Astrocyte (in vitro differentiated cells and primary cell): ENCODE measurements at regions not wholly inside any gene's neighbourhood (a gene's known extent, or its start where the extent isn't known, plus 50 kb on each side); places are given as distances from the start of the nearest gene placed in this dataset.

Experiments
- DNase-seq: peaks from one replicate; pipeline ENCODE4 v3.0.0-alpha.2; 2010; ENCODE audit warnings: low read depth
- FAIRE-seq: peaks from 2 replicates; lab custom pipeline; 2011; peaks lifted over from hg19 to GRCh38; lab: Jason Lieb, UNC
- H2AFZ ChIP-seq: 2 replicates; pipeline ENCODE4 v1.6.0; 2012; ENCODE audit warnings: low read depth, low read length, inconsistent platforms
- H3K27ac ChIP-seq: 2 replicates; pipeline ENCODE4 v1.5.1; 2011; ENCODE audit warnings: low read depth, low read length, inconsistent platforms
- H3K27me3 ChIP-seq: 2 replicates; pipeline ENCODE4 v1.6.0; 2011; ENCODE audit warnings: low read length, inconsistent platforms; ENCODE audit not compliant: insufficient read depth
- H3K36me3 ChIP-seq: 2 replicates; pipeline ENCODE4 v1.5.1; 2011; ENCODE audit warnings: low read length, inconsistent platforms; ENCODE audit not compliant: insufficient read depth
- H3K4me1 ChIP-seq: 2 replicates; pipeline ENCODE4 v1.5.1; 2011; ENCODE audit warnings: low read length, inconsistent platforms; ENCODE audit not compliant: insufficient read depth
- H3K4me2 ChIP-seq: 2 replicates; pipeline ENCODE4 v1.6.0; 2012; ENCODE audit warnings: low read length, inconsistent platforms
- H3K4me3 ChIP-seq: 2 replicates; pipeline ENCODE4 v1.5.1; 2011; ENCODE audit warnings: low read depth, mild to moderate bottlenecking, low read length, inconsistent platforms; ENCODE audit not compliant: insufficient read depth
- H3K79me2 ChIP-seq: 2 replicates; pipeline ENCODE4 v1.6.0; 2012; ENCODE audit warnings: mild to moderate bottlenecking, low read length, inconsistent platforms; ENCODE audit not compliant: insufficient read depth
- H3K9ac ChIP-seq: 2 replicates; pipeline ENCODE4 v1.6.0; 2012; ENCODE audit warnings: mild to moderate bottlenecking, low read length, inconsistent platforms
- H3K9me3 ChIP-seq: 2 replicates; pipeline ENCODE4 v1.5.1; 2012; ENCODE audit warnings: low read depth, mild to moderate bottlenecking, low read length, inconsistent platforms; ENCODE audit not compliant: insufficient read depth
- H4K20me1 ChIP-seq: 2 replicates; pipeline ENCODE4 v1.6.0; 2012; ENCODE audit warnings: low read length, inconsistent platforms; ENCODE audit not compliant: insufficient read depth
- H3K27ac Mint-ChIP-seq: one replicate; pipeline ENCODE4 v1.8.0; 2021; ENCODE audit warnings: mild to moderate bottlenecking, mixed read lengths; ENCODE audit not compliant: unreplicated experiment
- H3K27me3 Mint-ChIP-seq: one replicate; pipeline ENCODE4 v1.8.0; 2021; ENCODE audit warnings: low read depth, mixed read lengths; ENCODE audit not compliant: unreplicated experiment
- H3K36me3 Mint-ChIP-seq: one replicate; pipeline ENCODE4 v1.8.0; 2021; ENCODE audit warnings: low read depth, mixed read lengths; ENCODE audit not compliant: unreplicated experiment
- H3K4me1 Mint-ChIP-seq: one replicate; pipeline ENCODE4 v1.8.0; 2021; ENCODE audit warnings: low read depth, mixed read lengths; ENCODE audit not compliant: unreplicated experiment
- H3K4me3 Mint-ChIP-seq: one replicate; pipeline ENCODE4 v1.8.0; 2021; ENCODE audit warnings: mild to moderate bottlenecking, moderate library complexity, mixed read lengths; ENCODE audit not compliant: unreplicated experiment
- H3K9me3 Mint-ChIP-seq: one replicate; pipeline ENCODE4 v1.8.0; 2021; ENCODE audit warnings: mild to moderate bottlenecking, mixed read lengths; ENCODE audit not compliant: unreplicated experiment
- CTCF ChIP-seq: IDR thresholded peaks from 2 replicates; pipeline ENCODE4 v1.5.1; 2011; ENCODE audit warnings: low read depth, mild to moderate bottlenecking, inconsistent platforms, low read length, moderate library complexity; ENCODE audit not compliant: insufficient read depth
- EZH2 ChIP-seq: IDR thresholded peaks from 2 replicates; pipeline ENCODE4 v1.6.1; 2012; ENCODE audit warnings: mild to moderate bottlenecking, low read length, inconsistent platforms; ENCODE audit not compliant: insufficient read depth

GRCh38 chr14:39673270-39673711 lies 241.1 kb upstream of the FBXO33 start:
- H3K4me2 ChIP-seq = peak overlapping the region; percentile 66
- Mint-ChIP-seq H3K27ac (no peak overlapping the region), H3K9me3 (no peaks in the 10 kb centered on the region)

GRCh38 chr14:39668449-39668848 lies 236.2 kb upstream of the FBXO33 start:
- Mint-ChIP-seq H3K9me3 (no peaks in the 10 kb centered on the region), H3K27ac (no peak overlapping the region), H3K4me1 (peaks cover 10% of the 10 kb centered on the region), H3K36me3 (no peaks in the 10 kb centered on the region), H3K27me3 (no peaks in the 10 kb centered on the region), H3K4me3 (no peak overlapping the region)
- no peak overlapping the region for H3K9ac ChIP-seq
- DNase-seq (no peak), FAIRE-seq (no peak)
- H3K79me2 ChIP-seq = no peaks in the 10 kb centered on the region
- TF ChIP-seq EZH2 = no peak
- H3K4me1 ChIP-seq = peaks cover 15% of the 10 kb centered on the region
- H3K9me3 ChIP-seq = no peaks in the 10 kb centered on the region
- H3K36me3 ChIP-seq = no peaks in the 10 kb centered on the region
- no peak overlapping the region for H3K4me3 ChIP-seq
- H3K4me2 ChIP-seq = no peak overlapping the region
- no peaks in the 10 kb centered on the region for H4K20me1 ChIP-seq
- H2AFZ ChIP-seq = no peak overlapping the region
- no peak overlapping the region for H3K27ac ChIP-seq
- no peaks in the 10 kb centered on the region for H3K27me3 ChIP-seq

More at GRCh38 chr14:39673270-39673711, 241.1 kb upstream of the FBXO33 start:
- Histone ChIP-seq H3K27ac (peak overlapping the region; percentile 5), H3K79me2 (no peaks in the 10 kb centered on the region), H3K4me1 (peaks cover 18% of the 10 kb centered on the region), H2AFZ (no peak overlapping the region), H3K4me3 (no peak overlapping the region), H3K36me3 (no peaks in the 10 kb centered on the region), H4K20me1 (no peaks in the 10 kb centered on the region), H3K9me3 (no peaks in the 10 kb centered on the region), H3K9ac (no peak overlapping the region), H3K27me3 (no peaks in the 10 kb centered on the region)
- no peak overlapping the region for H3K4me3 Mint-ChIP-seq
- TF ChIP-seq EZH2 (no peak), CTCF (no peak)
- no peaks in the 10 kb centered on the region for H3K36me3 Mint-ChIP-seq
- H3K27me3 Mint-ChIP-seq = no peaks in the 10 kb centered on the region
- DNase-seq (peak; percentile 68), FAIRE-seq (no peak)
- H3K4me1 Mint-ChIP-seq = peaks cover 9% of the 10 kb centered on the region

DNA sequence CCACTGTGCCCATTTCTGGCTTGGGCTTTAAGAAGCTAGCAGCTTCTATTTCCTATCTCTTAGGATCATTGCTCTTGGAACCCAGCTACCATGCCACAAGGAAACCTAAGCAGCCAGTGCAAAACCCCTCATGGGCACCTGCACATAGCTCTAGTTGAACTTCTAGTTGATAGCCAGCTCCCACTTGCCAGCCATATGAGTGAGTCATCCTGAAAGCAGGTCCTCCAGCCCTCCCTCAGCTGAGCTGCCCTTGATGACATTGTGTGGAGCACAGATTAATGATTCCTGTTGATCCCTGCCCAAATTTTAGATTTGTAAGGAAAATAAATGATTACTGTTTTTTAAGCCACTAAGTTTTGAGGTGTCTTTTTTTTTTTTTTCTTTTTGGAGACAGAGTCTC lies 234.2 kb upstream of the FBXO33 start:
- peak; percentile 23 for DNase-seq
- Histone ChIP-seq H3K4me2 (no peak overlapping the region), H3K4me3 (no peak overlapping the region), H3K27me3 (no peaks in the 10 kb centered on the region), H3K9ac (no peak overlapping the region), H3K9me3 (no peaks in the 10 kb centered on the region), H4K20me1 (no peaks in the 10 kb centered on the region), H3K27ac (no peak overlapping the region), H3K79me2 (no peaks in the 10 kb centered on the region), H3K36me3 (no peaks in the 10 kb centered on the region), H2AFZ (no peak overlapping the region), H3K4me1 (peaks cover 2% of the 10 kb centered on the region)
- Mint-ChIP-seq H3K27me3 (no peaks in the 10 kb centered on the region), H3K9me3 (no peaks in the 10 kb centered on the region), H3K4me3 (no peak overlapping the region), H3K36me3 (no peaks in the 10 kb centered on the region), H3K27ac (no peak overlapping the region), H3K4me1 (peaks cover 4% of the 10 kb centered on the region)
- TF ChIP-seq CTCF (no peak), EZH2 (no peak)
- no peak for FAIRE-seq
